ENCODE measurements at regions not wholly inside any gene's neighbourhood (a gene's known extent, or its start where the extent isn't known, plus 50 kb on each side); places are given as distances from the start of the nearest gene placed in this dataset.

- Histone ChIP-seq H3K9me3 (no peaks in the 10 kb centered on the region), H3K27me3 (no peaks in the 10 kb centered on the region), H3K27ac (no peak overlapping the region), H3K4me1 (no peaks in the 10 kb centered on the region), H3K4me3 (no peak overlapping the region), H3K36me3 (replicated peaks in 1 of 2; ENCODE audit: insufficient read depth in 1 of 2, low read depth in 2 of 2) (no peaks in the 10 kb centered on the region)
- ATAC-seq (no peak), DNase-seq (no peak)
- 88 to 92% methylated on average over 4 of the region's 4 CpGs for WGBS, 2 donors
- intact Hi-C loops (cut with DNase I), result no loop called here
- no peak for TF ChIP-seq CTCF (IDR thresholded peaks at IDR 0.05)
- TF ChIP-seq POLR2A (IDR thresholded peaks at IDR 0.05), result no peak
Measured at GRCh38 chr10:125605167-125605566, 77.8 kb downstream of the TEX36 start.

- no peaks in the 10 kb centered on the region for H3K36me3 ChIP-seq (replicated peaks in 1 of 2; ENCODE audit: insufficient read depth in 1 of 2, low read depth in 2 of 2)
- 71 to 77% methylated on average over 13 of the region's 13 CpGs for WGBS, 2 donors
Measured at GRCh38 chr10:125602825-125603224, 80.1 kb downstream of the TEX36 start.

GRCh38 chr10:125599194-125599593 lies 83.8 kb downstream of the TEX36 start:
- WGBS, 2 donors, result 69 to 83% methylated on average over 4 of the region's 4 CpGs
- DNase-seq (no peak), ATAC-seq (no peak)
- Histone ChIP-seq H3K4me3 (no peak overlapping the region), H3K27me3 (no peaks in the 10 kb centered on the region), H3K9me3 (peaks cover 0 to 11% (median 0%) of the 10 kb centered on the region in 3 donors), H3K36me3 (replicated peaks in 1 of 2; ENCODE audit: insufficient read depth in 1 of 2, low read depth in 2 of 2) (no peaks in the 10 kb centered on the region), H3K4me1 (no peaks in the 10 kb centered on the region), H3K27ac (no peak overlapping the region)
- intact Hi-C loops (cut with DNase I), result no loop called here
- no peak for TF ChIP-seq CTCF (IDR thresholded peaks at IDR 0.05)
- TF ChIP-seq POLR2A (IDR thresholded peaks at IDR 0.05), result no peak

More at GRCh38 chr10:125602825-125603224, 80.1 kb downstream of the TEX36 start:
- no peak overlapping the region for H3K27ac ChIP-seq
- intact Hi-C loops (cut with DNase I), result no loop called here
- no peaks in the 10 kb centered on the region for H3K4me1 ChIP-seq
- TF ChIP-seq CTCF (IDR thresholded peaks at IDR 0.05), result no peak
- TF ChIP-seq POLR2A (IDR thresholded peaks at IDR 0.05), result no peak
- H3K4me3 ChIP-seq, result no peak overlapping the region
- H3K27me3 ChIP-seq, result no peaks in the 10 kb centered on the region
- no peak for ATAC-seq
- no peak for DNase-seq
- no peaks in the 10 kb centered on the region for H3K9me3 ChIP-seq

- no peak for ATAC-seq
- Histone ChIP-seq H3K4me1 (no peaks in the 10 kb centered on the region), H3K27ac (no peak overlapping the region), H3K9me3 (peaks cover 0 to 11% (median 0%) of the 10 kb centered on the region in 3 donors), H3K4me3 (no peak overlapping the region), H3K27me3 (no peaks in the 10 kb centered on the region), H3K36me3 (replicated peaks in 1 of 2; ENCODE audit: insufficient read depth in 1 of 2, low read depth in 2 of 2) (no peaks in the 10 kb centered on the region)
- intact Hi-C loops (cut with DNase I), result no loop called here
- no peak for DNase-seq
- TF ChIP-seq CTCF (IDR thresholded peaks at IDR 0.05) (no peak), POLR2A (IDR thresholded peaks at IDR 0.05) (no peak)
Measured at GRCh38 chr10:125595911-125596310, 87.1 kb downstream of the TEX36 start.

- H3K27me3 ChIP-seq, result no peaks in the 10 kb centered on the region
- H3K4me3 ChIP-seq, result no peak overlapping the region
- DNase-seq (no peak), ATAC-seq (no peak)
- H3K27ac ChIP-seq, result no peak overlapping the region
- H3K36me3 ChIP-seq (replicated peaks in 1 of 2; ENCODE audit: insufficient read depth in 1 of 2, low read depth in 2 of 2), result no peaks in the 10 kb centered on the region
- H3K9me3 ChIP-seq, result peaks cover 0 to 11% (median 0%) of the 10 kb centered on the region in 3 donors
- no peaks in the 10 kb centered on the region for H3K4me1 ChIP-seq
- TF ChIP-seq POLR2A (IDR thresholded peaks at IDR 0.05), result no peak
- TF ChIP-seq CTCF (IDR thresholded peaks at IDR 0.05), result no peak
- intact Hi-C loops (cut with DNase I), result no loop called here
- 80 to 87% methylated on average over 5 of the region's 5 CpGs for WGBS, 2 donors
Measured at GRCh38 chr10:125593644-125594043, 89.3 kb downstream of the TEX36 start.
